ENCODE measurements at regions not wholly inside any gene's neighbourhood (a gene's known extent, or its start where the extent isn't known, plus 50 kb on each side); places are given as distances from the start of the nearest gene placed in this dataset.

GRCh38 chr10:9147475-9147874 is 1093.0 kb downstream of the GATA3 start:
- no peak for TF ChIP-seq EZH2 (IDR thresholded peaks at IDR 0.05; ENCODE audit: insufficient read depth, low read length)
- TF ChIP-seq, protein P1, sequence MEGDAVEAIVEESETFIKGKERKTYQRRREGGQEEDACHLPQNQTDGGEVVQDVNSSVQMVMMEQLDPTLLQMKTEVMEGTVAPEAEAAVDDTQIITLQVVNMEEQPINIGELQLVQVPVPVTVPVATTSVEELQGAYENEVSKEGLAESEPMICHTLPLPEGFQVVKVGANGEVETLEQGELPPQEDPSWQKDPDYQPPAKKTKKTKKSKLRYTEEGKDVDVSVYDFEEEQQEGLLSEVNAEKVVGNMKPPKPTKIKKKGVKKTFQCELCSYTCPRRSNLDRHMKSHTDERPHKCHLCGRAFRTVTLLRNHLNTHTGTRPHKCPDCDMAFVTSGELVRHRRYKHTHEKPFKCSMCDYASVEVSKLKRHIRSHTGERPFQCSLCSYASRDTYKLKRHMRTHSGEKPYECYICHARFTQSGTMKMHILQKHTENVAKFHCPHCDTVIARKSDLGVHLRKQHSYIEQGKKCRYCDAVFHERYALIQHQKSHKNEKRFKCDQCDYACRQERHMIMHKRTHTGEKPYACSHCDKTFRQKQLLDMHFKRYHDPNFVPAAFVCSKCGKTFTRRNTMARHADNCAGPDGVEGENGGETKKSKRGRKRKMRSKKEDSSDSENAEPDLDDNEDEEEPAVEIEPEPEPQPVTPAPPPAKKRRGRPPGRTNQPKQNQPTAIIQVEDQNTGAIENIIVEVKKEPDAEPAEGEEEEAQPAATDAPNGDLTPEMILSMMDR (IDR thresholded peaks at IDR 0.05; ENCODE audit: insufficient read depth, low read depth, low read length), result no peak
